Jurkat, Clone E6-1 (cell line): ENCODE measurements at regions not wholly inside any gene's neighbourhood (a gene's known extent, or its start where the extent isn't known, plus 50 kb on each side); places are given as distances from the start of the nearest gene placed in this dataset.

Source experiments
- DNase-seq: peaks from one replicate; pipeline ENCODE4 v3.0.0-alpha.2; 2011; ENCODE audit warnings: low read depth, low spot score
- H3K4me3 ChIP-seq: 2 replicates; pipeline ENCODE4 v1.5.1; 2011; ENCODE audit warnings: mild to moderate bottlenecking, low read length, control low read depth, moderate library complexity

GRCh38 chr7:33722383-33723101, 182.8 kb upstream of the BMPER start:
- no peak for DNase-seq
- H3K4me3 ChIP-seq: no peak overlapping the region

- no peak for DNase-seq
- H3K4me3 ChIP-seq: no peak overlapping the region
Observed at GRCh38 chr7:33724201-33724600, 181.1 kb upstream of the BMPER start.

GRCh38 chr7:33725111-33726025, 180.0 kb upstream of the BMPER start:
- no peak for DNase-seq
- H3K4me3 ChIP-seq: no peak overlapping the region

GRCh38 chr7:33726582-33726981, 178.8 kb upstream of the BMPER start:
- no peak overlapping the region for H3K4me3 ChIP-seq
- DNase-seq: no peak

- DNase-seq: no peak
- no peak overlapping the region for H3K4me3 ChIP-seq
Observed at GRCh38 chr7:33727315-33727714, 178.0 kb upstream of the BMPER start.

GRCh38 chr7:33728873-33729551, 176.3 kb upstream of the BMPER start:
- H3K4me3 ChIP-seq: no peak overlapping the region
- no peak for DNase-seq

GRCh38 chr7:33729726-33730125, 175.6 kb upstream of the BMPER start:
- DNase-seq: no peak
- H3K4me3 ChIP-seq: no peak overlapping the region

- H3K4me3 ChIP-seq: no peak overlapping the region
- DNase-seq: no peak
Observed at GRCh38 chr7:33730958-33731357, 174.4 kb upstream of the BMPER start.

- no peak overlapping the region for H3K4me3 ChIP-seq
- DNase-seq: no peak
Observed at GRCh38 chr7:33731912-33732311, 173.4 kb upstream of the BMPER start.

GRCh38 chr7:33732462-33732861, 172.9 kb upstream of the BMPER start:
- DNase-seq: no peak
- H3K4me3 ChIP-seq: no peak overlapping the region

GRCh38 chr7:33733870-33734650, 171.3 kb upstream of the BMPER start:
- no peak overlapping the region for H3K4me3 ChIP-seq
- no peak for DNase-seq

- no peak for DNase-seq
- H3K4me3 ChIP-seq: no peak overlapping the region
Observed at GRCh38 chr7:33735403-33735802, 169.9 kb upstream of the BMPER start.

- no peak for DNase-seq
- no peak overlapping the region for H3K4me3 ChIP-seq
Observed at GRCh38 chr7:33736521-33737221, 168.7 kb upstream of the BMPER start.

GRCh38 chr7:33738260-33738935, 166.9 kb upstream of the BMPER start:
- DNase-seq: no peak
- no peak overlapping the region for H3K4me3 ChIP-seq

- H3K4me3 ChIP-seq: no peak overlapping the region
- no peak for DNase-seq
Observed at GRCh38 chr7:33739286-33739685, 166.1 kb upstream of the BMPER start.

- no peak for DNase-seq
Observed at GRCh38 chr7:33742521-33742920, 162.8 kb upstream of the BMPER start.

GRCh38 chr7:33742999-33743587, 162.2 kb upstream of the BMPER start:
- H3K4me3 ChIP-seq: no peak overlapping the region
- DNase-seq: no peak

More at GRCh38 chr7:33742521-33742920, 162.8 kb upstream of the BMPER start:
- H3K4me3 ChIP-seq: no peak overlapping the region

- DNase-seq: no peak
- no peak overlapping the region for H3K4me3 ChIP-seq
Observed at GRCh38 chr7:33743594-33743993, 161.7 kb upstream of the BMPER start.
